Chondrocyte (in vitro differentiated cells): ENCODE measurements at regions not wholly inside any gene's neighbourhood (a gene's known extent, or its start where the extent isn't known, plus 50 kb on each side); places are given as distances from the start of the nearest gene placed in this dataset.
"Not testable (repeated sequence)": the region's sequence is repeated elsewhere in the genome, so short reads cannot be mapped to it uniquely, and the experiment has no call there.

Source experiments
- DNase-seq: peaks from one replicate; pipeline ENCODE4 v3.0.0; 2021; ENCODE audit warnings: mixed read lengths, low spot score
- H3K27ac Mint-ChIP-seq: one replicate; pipeline ENCODE4 v1.8.0; 2021; ENCODE audit warnings: mild to moderate bottlenecking, moderate library complexity, mixed read lengths; ENCODE audit not compliant: unreplicated experiment
- H3K27me3 Mint-ChIP-seq: 2 replicates; pipeline ENCODE4 v1.8.0; 2021; ENCODE audit warnings: low read depth, mixed read lengths
- H3K36me3 Mint-ChIP-seq: 2 replicates; pipeline ENCODE4 v1.8.0; 2021; ENCODE audit warnings: low read depth, mixed read lengths
- H3K4me1 Mint-ChIP-seq: 2 replicates; pipeline ENCODE4 v1.8.0; 2021; ENCODE audit warnings: low read depth, mild to moderate bottlenecking, mixed read lengths
- H3K4me3 Mint-ChIP-seq: one replicate; pipeline ENCODE4 v1.8.0; 2021; ENCODE audit warnings: mild to moderate bottlenecking, moderate library complexity, mixed read lengths; ENCODE audit not compliant: unreplicated experiment
- H3K9me3 Mint-ChIP-seq: 2 replicates; pipeline ENCODE4 v1.8.0; 2021; ENCODE audit warnings: low read depth, mixed read lengths
- TF ChIP-seq, protein P1 (sequence below): fragments of 200-600 bp; sonication (generic); IDR thresholded peaks from 2 replicates; pipeline ENCODE4 v1.5.0; 2021; ENCODE audit warnings: antibody characterized with exemption, mild to moderate bottlenecking, moderate library complexity

DNA sequence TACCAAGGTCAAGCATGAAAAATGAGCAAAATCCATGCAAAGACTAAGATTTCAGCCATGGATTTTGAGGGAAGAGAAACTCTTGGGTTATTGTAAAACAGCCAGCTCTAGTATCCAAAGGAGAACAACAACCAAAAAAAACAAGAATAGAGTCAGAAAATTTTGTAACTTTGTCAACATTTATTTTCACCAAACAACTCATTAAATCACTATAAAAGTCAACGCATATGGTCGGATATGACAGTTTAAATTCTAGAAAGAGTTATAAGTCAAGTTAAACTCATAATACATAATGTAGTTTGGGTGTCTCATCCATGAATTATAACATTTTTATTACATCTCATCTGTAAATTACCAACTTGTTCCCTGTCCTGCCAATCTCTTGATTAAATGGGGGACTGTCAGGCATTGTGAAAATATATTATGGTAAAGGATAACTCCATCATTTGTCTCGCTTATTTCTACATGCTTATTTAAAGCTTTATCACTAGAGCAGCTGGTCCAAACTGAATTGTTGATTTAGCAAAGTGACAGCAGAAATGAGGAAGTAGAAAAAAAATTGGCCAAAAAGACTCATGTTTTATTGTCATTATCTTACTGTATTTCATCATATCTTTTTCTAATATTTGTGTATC, 224.8 kb upstream of the NOCT start:
- TF ChIP-seq, protein P1, sequence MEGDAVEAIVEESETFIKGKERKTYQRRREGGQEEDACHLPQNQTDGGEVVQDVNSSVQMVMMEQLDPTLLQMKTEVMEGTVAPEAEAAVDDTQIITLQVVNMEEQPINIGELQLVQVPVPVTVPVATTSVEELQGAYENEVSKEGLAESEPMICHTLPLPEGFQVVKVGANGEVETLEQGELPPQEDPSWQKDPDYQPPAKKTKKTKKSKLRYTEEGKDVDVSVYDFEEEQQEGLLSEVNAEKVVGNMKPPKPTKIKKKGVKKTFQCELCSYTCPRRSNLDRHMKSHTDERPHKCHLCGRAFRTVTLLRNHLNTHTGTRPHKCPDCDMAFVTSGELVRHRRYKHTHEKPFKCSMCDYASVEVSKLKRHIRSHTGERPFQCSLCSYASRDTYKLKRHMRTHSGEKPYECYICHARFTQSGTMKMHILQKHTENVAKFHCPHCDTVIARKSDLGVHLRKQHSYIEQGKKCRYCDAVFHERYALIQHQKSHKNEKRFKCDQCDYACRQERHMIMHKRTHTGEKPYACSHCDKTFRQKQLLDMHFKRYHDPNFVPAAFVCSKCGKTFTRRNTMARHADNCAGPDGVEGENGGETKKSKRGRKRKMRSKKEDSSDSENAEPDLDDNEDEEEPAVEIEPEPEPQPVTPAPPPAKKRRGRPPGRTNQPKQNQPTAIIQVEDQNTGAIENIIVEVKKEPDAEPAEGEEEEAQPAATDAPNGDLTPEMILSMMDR, result no peak
- Mint-ChIP-seq H3K27ac (no peak overlapping the region), H3K36me3 (no peaks in the 10 kb centered on the region), H3K4me3 (no peak overlapping the region), H3K27me3 (no peaks in the 10 kb centered on the region), H3K9me3 (no peaks in the 10 kb centered on the region), H3K4me1 (no peaks in the 10 kb centered on the region)
- DNase-seq, result no peak

DNA sequence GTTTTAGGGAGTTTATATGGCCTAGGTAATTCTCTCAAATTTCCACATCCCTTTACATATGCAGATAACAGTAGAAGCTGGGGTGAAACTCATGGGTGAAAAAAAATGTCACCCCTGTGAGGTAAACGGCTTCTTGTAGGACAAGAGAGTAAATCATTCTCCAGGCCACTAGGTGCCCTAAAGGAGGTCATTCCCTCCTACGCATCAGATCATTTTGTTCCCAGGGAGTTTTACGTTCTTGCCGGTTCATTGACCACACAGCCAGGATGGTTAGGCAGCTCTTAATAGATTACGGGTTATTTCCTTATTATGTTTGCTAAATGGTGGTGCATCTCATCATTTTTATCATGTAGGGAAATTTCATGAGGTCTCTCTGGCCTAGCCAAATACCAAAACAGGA, 225.8 kb upstream of the NOCT start:
- H3K27ac Mint-ChIP-seq, result no peak overlapping the region
- no peaks in the 10 kb centered on the region for H3K27me3 Mint-ChIP-seq
- H3K9me3 Mint-ChIP-seq, result no peaks in the 10 kb centered on the region
- no peak for DNase-seq
- no peaks in the 10 kb centered on the region for H3K4me1 Mint-ChIP-seq
- TF ChIP-seq, protein P1, result no peak
- no peak overlapping the region for H3K4me3 Mint-ChIP-seq
- H3K36me3 Mint-ChIP-seq, result no peaks in the 10 kb centered on the region

DNA sequence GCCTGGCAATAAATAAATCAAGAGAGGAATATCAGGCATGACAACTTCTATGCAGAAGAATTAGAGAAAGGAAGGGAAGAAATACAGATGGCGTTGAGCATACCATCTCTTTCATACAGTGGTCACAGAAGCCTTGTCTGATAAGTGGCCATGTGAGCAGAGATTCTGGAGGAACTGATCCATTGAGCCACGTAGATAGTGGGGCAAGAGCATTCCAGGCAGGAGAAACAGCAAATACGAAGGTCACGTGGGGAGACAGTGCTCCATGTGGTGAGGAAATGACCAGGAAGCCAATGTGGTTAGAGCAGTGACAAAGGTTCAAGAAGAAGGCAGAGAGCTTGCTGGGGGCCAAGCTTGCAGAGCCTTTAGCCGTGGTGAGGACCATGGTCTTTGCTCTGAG, 226.7 kb upstream of the NOCT start:
- Mint-ChIP-seq H3K9me3 (no peaks in the 10 kb centered on the region), H3K4me3 (no peak overlapping the region), H3K27ac (no peak overlapping the region), H3K27me3 (no peaks in the 10 kb centered on the region), H3K36me3 (no peaks in the 10 kb centered on the region), H3K4me1 (no peaks in the 10 kb centered on the region)
- TF ChIP-seq, protein P1, result no peak
- DNase-seq, result no peak

DNA sequence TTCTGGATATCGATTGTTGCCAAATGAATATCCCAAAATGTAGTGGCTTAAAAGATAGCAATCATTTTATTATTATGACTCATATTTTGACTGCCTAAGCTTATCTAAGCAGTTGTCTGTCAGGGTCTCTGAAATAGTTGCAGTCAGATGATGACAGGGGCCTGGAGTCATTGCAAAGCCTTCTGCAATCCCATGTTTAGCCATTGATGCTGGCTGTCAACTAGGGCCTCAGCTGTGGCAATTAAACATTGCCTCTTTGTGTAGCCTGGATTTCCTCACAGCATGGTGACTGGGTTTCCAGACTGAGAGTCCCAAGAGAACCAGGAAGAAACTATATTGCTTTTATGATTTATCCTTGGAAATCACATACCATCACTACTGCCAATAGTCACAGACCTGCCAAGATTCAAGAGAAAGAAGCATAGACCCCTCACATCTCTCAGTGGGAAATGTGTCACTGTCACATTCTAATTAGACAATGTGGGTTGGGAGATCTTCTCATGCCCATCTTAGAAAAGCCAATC, 227.3 kb upstream of the NOCT start:
- Mint-ChIP-seq H3K4me1 (no peaks in the 10 kb centered on the region), H3K27ac (no peak overlapping the region), H3K4me3 (no peak overlapping the region), H3K36me3 (no peaks in the 10 kb centered on the region), H3K27me3 (no peaks in the 10 kb centered on the region), H3K9me3 (no peaks in the 10 kb centered on the region)
- TF ChIP-seq, protein P1, result no peak
- no peak for DNase-seq

DNA sequence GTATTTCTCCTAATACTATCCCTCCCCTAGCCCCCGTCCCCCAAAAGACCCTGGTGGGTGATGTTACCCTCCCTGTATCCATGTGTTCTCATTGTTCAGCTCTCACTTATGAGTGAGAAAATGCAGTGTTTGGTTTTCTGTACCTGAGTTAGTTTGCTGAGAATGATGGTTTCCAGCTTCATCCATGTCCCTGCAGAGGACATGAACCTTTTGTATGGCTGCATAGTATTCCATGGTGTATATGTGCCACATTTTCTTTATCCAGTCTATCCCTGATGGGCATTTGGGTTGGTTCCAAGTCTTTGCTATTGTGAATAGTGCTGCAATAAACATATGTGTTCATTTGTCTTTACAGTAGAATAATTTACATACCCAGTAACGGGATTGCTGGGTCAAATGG, 235.8 kb upstream of the NOCT start:
- not testable (repeated sequence) for H3K36me3 Mint-ChIP-seq, H3K4me1 Mint-ChIP-seq, DNase-seq, H3K27me3 Mint-ChIP-seq, H3K9me3 Mint-ChIP-seq, H3K4me3 Mint-ChIP-seq, H3K27ac Mint-ChIP-seq

DNA sequence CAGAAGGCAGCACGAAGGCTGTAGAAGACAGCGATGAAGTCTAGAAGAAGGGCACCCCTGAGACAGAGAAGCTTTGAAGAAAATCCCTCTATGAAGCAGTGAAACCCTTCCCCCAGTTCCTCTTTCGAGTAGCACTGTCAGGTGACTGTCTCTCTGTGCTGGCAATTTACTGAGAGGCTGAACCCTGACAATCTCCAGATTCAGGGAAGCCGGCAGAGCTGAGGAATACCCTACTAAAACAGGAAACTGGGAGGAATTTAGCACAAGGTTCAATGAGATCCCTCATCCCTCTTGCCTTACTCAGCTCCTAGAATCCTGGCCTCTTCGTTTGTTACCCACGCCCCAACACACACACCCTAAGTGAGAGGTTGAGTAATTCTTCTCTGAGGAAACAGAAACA, 239.7 kb upstream of the NOCT start:
- Mint-ChIP-seq H3K9me3 (no peaks in the 10 kb centered on the region), H3K36me3 (no peaks in the 10 kb centered on the region), H3K4me1 (peaks cover 6% of the 10 kb centered on the region), H3K27me3 (no peaks in the 10 kb centered on the region), H3K4me3 (no peak overlapping the region), H3K27ac (no peak overlapping the region)
- no peak for DNase-seq
- TF ChIP-seq, protein P1, result no peak
